WTC11 (cell line): ENCODE measurements at regions not wholly inside any gene's neighbourhood (a gene's known extent, or its start where the extent isn't known, plus 50 kb on each side); places are given as distances from the start of the nearest gene placed in this dataset.

Source experiments
- USF1 ChIP-seq: sonication (generic); formaldehyde crosslinking; IDR thresholded peaks from 2 replicates; pipeline ENCODE4 v1.8.0; 2022; ENCODE audit warnings: mild to moderate bottlenecking, missing genetic modification reagents
- TF ChIP-seq, protein P1 (sequence below): fragments of 200-600 bp; IDR thresholded peaks from 2 replicates; pipeline ENCODE4 v1.8.0; 2022; ENCODE audit warnings: antibody characterized with exemption

DNA sequence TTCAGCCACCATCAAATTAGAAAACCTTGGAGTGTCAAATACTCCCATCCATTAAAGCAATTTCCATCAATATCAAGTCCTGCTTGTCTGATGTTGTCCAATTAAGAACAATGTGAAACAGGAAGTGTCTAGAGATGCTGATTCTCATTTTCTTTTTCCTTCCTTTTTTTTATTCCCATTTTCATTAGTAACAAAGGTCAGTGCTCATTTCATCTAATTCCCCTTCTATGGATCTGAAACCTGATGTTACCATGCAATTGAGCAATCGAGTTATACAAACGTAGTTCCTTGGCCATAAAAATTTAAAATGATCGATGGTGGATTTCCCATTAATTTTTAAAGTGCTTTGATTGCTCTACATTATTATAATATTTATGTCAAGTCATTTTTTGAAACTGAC lies 330.6 kb upstream of the ZC3H12C start:
- TF ChIP-seq, protein P1, sequence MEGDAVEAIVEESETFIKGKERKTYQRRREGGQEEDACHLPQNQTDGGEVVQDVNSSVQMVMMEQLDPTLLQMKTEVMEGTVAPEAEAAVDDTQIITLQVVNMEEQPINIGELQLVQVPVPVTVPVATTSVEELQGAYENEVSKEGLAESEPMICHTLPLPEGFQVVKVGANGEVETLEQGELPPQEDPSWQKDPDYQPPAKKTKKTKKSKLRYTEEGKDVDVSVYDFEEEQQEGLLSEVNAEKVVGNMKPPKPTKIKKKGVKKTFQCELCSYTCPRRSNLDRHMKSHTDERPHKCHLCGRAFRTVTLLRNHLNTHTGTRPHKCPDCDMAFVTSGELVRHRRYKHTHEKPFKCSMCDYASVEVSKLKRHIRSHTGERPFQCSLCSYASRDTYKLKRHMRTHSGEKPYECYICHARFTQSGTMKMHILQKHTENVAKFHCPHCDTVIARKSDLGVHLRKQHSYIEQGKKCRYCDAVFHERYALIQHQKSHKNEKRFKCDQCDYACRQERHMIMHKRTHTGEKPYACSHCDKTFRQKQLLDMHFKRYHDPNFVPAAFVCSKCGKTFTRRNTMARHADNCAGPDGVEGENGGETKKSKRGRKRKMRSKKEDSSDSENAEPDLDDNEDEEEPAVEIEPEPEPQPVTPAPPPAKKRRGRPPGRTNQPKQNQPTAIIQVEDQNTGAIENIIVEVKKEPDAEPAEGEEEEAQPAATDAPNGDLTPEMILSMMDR = no peak
- TF ChIP-seq USF1 (CRISPR knock-in tag) = no peak
